Spleen (tissue), 7 donors: ENCODE measurements at regions not wholly inside any gene's neighbourhood (a gene's known extent, or its start where the extent isn't known, plus 50 kb on each side); places are given as distances from the start of the nearest gene placed in this dataset.
"Not testable (repeated sequence)": the region's sequence is repeated elsewhere in the genome, so short reads cannot be mapped to it uniquely, and the experiment has no call there.

Source experiments
- POLR2A ChIP-seq, 3 donors: fragments of 450-650 bp; IDR thresholded peaks; one replicate each; pipeline ENCODE4 v1.5.1; 2017; ENCODE audit warnings: antibody characterized with exemption in 3 of 3, mild to moderate bottlenecking in 1 of 3
- POLR2AphosphoS5 ChIP-seq, 3 donors: sonication (generic); formaldehyde crosslinking; IDR thresholded peaks; one replicate each; pipeline ENCODE4 v1.5.1; 2017; ENCODE audit warnings: antibody characterized with exemption in 3 of 3
- TF ChIP-seq, protein P1 (sequence below), 11 experiments: fragments of 200-600 bp in 7 of 11; fragments of 450-650 bp in 4 of 11; sonication (generic) in 4 of 11; IDR thresholded peaks in 8 of 11; conservative IDR thresholded peaks in 3 of 11; 1 replicate in 7 of 11; 2 replicates in 4 of 11; pipeline versions ENCODE4 v1.4.0 to v1.8.0; 2016 to 2021; ENCODE audit warnings: antibody characterized with exemption in 11 of 11, inconsistent platforms in 4 of 11, mild to moderate bottlenecking in 1 of 11
- donor health status: DM: no; HTN: no; CAD: no; lungs with moderate emphysema.
- donor health status: DM: no; HTN: no; CAD: no.
- donor health status: DM: no; HTN: no; CAD: no.

DNA sequence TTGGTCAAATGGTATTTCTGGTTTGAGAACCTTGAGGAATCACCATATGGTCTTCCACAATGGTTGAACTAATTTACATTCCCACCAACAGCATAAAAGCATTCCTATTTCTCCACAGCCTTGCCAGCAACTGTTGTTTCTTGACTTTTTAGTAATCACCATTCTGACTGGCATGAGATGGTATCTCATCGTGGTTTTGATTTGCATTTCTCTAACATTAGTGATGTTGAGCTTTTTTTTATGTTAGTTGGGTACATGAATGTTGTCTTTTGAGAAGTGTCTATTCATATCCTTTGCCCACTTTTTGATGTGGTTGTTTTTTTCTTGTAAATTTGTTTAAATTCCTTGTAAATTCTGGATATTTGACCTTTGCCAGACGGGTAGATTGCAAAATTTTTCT, 679.7 kb downstream of the METTL15 start:
- TF ChIP-seq, protein P1, sequence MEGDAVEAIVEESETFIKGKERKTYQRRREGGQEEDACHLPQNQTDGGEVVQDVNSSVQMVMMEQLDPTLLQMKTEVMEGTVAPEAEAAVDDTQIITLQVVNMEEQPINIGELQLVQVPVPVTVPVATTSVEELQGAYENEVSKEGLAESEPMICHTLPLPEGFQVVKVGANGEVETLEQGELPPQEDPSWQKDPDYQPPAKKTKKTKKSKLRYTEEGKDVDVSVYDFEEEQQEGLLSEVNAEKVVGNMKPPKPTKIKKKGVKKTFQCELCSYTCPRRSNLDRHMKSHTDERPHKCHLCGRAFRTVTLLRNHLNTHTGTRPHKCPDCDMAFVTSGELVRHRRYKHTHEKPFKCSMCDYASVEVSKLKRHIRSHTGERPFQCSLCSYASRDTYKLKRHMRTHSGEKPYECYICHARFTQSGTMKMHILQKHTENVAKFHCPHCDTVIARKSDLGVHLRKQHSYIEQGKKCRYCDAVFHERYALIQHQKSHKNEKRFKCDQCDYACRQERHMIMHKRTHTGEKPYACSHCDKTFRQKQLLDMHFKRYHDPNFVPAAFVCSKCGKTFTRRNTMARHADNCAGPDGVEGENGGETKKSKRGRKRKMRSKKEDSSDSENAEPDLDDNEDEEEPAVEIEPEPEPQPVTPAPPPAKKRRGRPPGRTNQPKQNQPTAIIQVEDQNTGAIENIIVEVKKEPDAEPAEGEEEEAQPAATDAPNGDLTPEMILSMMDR (IDR thresholded peaks at IDR 0.05 in 8 of 11, conservative IDR thresholded peaks at IDR 0.05 in 3 of 11) = not testable (repeated sequence)
- not testable (repeated sequence) for TF ChIP-seq POLR2A, POLR2AphosphoS5 (IDR thresholded peaks at IDR 0.05)
